ENCODE measurements at regions not wholly inside any gene's neighbourhood (a gene's known extent, or its start where the extent isn't known, plus 50 kb on each side); places are given as distances from the start of the nearest gene placed in this dataset.

DNA sequence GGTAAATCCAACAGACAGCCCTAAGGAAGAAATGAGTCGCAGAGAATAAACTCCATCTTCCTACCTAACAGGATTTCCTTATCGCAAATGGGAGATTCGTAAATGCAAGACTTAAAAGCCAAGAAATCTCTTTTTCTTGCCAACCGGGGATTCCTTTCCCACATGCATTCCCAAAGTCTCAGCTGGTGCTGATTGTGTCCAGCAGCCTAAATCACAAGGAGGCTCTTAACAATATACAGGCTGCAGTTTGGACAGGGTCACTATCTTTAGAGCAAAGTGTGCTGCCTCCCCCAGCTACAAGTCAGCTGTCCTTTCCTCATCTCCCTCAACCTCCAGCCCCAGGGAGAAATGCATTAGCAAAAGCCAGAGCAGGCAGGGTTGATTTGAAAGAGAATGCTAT is 189.8 kb upstream of the PLXNA2 start:
- TF ChIP-seq, protein P1, sequence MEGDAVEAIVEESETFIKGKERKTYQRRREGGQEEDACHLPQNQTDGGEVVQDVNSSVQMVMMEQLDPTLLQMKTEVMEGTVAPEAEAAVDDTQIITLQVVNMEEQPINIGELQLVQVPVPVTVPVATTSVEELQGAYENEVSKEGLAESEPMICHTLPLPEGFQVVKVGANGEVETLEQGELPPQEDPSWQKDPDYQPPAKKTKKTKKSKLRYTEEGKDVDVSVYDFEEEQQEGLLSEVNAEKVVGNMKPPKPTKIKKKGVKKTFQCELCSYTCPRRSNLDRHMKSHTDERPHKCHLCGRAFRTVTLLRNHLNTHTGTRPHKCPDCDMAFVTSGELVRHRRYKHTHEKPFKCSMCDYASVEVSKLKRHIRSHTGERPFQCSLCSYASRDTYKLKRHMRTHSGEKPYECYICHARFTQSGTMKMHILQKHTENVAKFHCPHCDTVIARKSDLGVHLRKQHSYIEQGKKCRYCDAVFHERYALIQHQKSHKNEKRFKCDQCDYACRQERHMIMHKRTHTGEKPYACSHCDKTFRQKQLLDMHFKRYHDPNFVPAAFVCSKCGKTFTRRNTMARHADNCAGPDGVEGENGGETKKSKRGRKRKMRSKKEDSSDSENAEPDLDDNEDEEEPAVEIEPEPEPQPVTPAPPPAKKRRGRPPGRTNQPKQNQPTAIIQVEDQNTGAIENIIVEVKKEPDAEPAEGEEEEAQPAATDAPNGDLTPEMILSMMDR (IDR thresholded peaks at IDR 0.05; ENCODE audit: control insufficient read depth, insufficient read depth, low read depth, low read length, missing control alignments) = no peak
- no peak overlapping the region for H3K4me3 ChIP-seq (ENCODE audit: control insufficient read depth, low read depth, low read length)
- DNase-seq (ENCODE audit: low read depth) = peak; percentile 13

DNA sequence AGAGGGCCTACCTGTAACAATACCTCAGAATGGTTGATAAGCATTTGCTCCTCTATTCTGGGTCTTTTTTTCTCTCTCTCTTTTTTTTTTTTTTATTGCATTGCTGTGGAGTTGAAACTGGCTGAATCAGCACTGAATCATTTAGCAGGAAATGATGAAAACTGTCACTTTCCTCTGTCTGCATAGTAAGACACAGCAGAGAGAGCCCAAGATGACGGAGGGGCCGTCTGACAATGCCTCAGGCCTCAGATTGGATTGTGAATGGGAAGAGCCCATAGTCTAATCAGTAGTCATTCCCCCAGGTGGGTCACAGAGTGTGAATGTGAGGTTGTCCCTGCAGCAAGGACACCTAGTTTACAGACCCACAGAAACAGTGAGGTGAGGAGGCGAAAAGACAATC is 193.2 kb upstream of the PLXNA2 start:
- DNase-seq (ENCODE audit: low read depth) = no peak
- TF ChIP-seq, protein P1 (IDR thresholded peaks at IDR 0.05; ENCODE audit: control insufficient read depth, insufficient read depth, low read depth, low read length, missing control alignments) = no peak
- H3K4me3 ChIP-seq (ENCODE audit: control insufficient read depth, low read depth, low read length) = no peak overlapping the region

DNA sequence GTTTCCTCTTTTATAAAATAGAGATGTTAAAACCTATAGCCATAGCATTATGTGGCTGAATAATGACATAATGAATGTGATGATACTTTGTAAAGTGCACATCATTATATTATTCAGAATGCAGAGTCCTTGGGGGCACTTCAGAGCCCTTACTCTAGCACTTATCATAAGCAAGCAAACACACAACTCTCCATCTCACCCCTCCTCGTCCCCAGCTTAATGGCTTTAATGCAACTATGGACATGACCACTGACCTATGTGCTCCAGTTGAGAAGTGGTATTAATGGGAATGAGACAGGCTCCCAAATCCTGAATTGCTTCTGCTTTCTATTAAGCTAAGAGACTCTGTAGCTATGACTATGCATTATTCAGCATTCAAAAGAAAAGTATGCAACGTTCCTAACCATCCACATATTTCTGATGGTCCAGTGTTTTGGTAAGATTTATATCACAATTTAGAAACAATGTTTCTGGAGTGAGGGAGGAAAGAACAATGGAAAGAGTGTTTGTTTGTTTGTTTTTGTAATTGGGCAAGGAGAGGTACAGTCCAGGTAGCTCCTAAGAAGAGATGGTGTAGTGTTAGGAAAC is 194.0 kb upstream of the PLXNA2 start:
- DNase-seq (ENCODE audit: low read depth) = no peak
- TF ChIP-seq, protein P1 (IDR thresholded peaks at IDR 0.05; ENCODE audit: control insufficient read depth, insufficient read depth, low read depth, low read length, missing control alignments) = no peak
- no peak overlapping the region for H3K4me3 ChIP-seq (ENCODE audit: control insufficient read depth, low read depth, low read length)

DNA sequence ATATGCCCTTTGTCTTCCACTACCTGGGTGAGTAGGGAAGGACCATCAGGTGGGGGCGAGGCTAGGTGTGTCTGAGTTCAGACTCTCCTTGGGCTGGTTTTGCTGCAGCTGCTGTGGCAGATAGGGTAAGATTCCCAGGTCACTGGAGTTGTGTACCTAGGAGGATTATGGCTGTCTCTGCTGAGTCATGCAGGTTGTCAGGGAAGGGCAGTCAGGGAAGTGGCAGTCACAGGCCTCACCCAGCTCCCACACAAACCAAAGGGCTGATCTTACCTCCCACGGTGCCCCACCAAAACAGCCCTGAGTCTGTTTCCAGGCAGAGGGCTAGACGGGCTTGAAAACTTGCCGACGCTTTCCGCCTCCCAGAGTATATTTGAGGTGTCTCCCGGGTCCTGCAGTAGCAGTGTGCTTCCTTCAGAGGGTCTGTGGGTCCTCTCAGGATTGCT is 201.6 kb upstream of the PLXNA2 start:
- H3K4me3 ChIP-seq (ENCODE audit: control insufficient read depth, low read depth, low read length) = no peak overlapping the region
- TF ChIP-seq, protein P1 (IDR thresholded peaks at IDR 0.05; ENCODE audit: control insufficient read depth, insufficient read depth, low read depth, low read length, missing control alignments) = no peak
- no peak for DNase-seq (ENCODE audit: low read depth)

DNA sequence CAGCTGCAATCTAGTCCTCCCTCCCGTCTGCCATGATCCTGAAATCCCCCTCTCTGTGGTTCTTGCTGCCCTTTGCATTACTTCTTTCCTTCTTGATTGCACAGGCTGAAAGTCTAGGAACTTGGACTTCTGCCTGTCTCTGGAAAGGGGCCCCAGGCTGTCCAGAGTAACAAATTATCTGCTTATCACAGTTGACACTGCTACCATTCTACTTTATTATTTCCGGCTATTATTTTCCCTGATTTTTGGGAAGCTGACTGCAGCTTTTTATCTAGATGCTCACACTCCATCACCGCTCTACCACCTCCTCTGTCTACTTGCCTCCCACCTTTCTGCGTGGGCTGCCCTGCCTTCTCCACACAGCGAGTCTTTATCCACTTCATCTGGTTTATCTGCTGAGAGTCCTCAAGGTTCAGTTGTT is 202.1 kb upstream of the PLXNA2 start:
- DNase-seq (ENCODE audit: low read depth) = no peak
- no peak overlapping the region for H3K4me3 ChIP-seq (ENCODE audit: control insufficient read depth, low read depth, low read length)
- TF ChIP-seq, protein P1 (IDR thresholded peaks at IDR 0.05; ENCODE audit: control insufficient read depth, insufficient read depth, low read depth, low read length, missing control alignments) = no peak

DNA sequence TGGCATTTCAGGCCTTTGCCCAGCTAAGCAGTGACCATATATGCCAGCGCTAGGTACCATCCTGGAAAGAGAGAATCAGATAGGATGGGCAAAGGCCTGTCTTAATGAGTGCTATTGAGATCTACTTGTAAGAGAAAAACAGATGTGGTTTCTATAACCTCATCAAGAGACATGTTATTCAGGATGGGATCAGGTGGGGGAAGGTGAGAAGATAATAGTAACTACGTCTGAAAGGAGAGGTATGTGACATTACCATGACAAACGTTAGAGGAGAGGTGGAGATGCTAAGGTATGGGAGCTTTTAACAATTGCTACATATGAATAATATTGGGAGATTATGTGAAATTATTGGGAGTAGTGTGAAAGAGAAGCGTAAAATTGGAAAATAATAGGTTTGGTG is 204.2 kb upstream of the PLXNA2 start:
- TF ChIP-seq, protein P1 (IDR thresholded peaks at IDR 0.05; ENCODE audit: control insufficient read depth, insufficient read depth, low read depth, low read length, missing control alignments) = no peak
- no peak for DNase-seq (ENCODE audit: low read depth)
- H3K4me3 ChIP-seq (ENCODE audit: control insufficient read depth, low read depth, low read length) = no peak overlapping the region

Data from AG09309 (cell line).